HPDE6-E6E7 (cell line): ENCODE measurements at regions not wholly inside any gene's neighbourhood (a gene's known extent, or its start where the extent isn't known, plus 50 kb on each side); places are given as distances from the start of the nearest gene placed in this dataset.
A peak's percentile ranks its signal among the peaks of the same experiment; 100 is the strongest.
"Not testable (repeated sequence)": the region's sequence is repeated elsewhere in the genome, so short reads cannot be mapped to it uniquely, and the experiment has no call there.

Experiments used
- DNase-seq: peaks from one replicate; pipeline ENCODE4 v3.0.0; 2011; ENCODE audit warnings: missing footprints; ENCODE audit errors: extremely low spot score

DNA sequence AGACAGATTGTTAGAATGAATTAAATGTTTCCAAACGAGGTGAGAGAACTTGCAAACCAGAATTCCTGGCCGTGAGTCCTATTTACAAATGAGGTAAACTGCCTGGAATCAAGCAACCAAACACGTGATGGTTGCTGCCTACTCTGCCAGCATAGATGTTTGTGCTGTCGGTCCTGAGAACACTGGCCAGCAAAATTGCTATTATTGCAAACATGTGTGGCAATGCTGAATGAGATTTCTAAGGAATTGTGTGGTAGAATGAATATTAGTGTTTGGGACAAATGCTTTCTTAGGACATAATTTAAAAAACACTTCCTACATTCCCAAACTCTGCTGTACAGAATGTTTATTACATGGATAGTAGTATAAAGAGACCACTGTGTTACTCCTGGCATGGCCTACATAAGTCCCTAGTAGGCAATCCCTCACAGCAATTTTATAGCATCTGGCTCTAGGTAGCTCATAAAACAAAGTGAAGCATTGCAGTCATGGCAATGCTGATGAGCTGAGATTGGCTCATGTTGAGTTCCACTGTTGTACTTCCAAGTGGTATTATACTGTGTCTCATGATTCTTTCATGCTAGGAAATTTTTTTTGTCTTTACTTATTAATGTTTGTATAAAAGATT, 605.2 kb upstream of the EPHA5 start:
- no peak for DNase-seq

DNA sequence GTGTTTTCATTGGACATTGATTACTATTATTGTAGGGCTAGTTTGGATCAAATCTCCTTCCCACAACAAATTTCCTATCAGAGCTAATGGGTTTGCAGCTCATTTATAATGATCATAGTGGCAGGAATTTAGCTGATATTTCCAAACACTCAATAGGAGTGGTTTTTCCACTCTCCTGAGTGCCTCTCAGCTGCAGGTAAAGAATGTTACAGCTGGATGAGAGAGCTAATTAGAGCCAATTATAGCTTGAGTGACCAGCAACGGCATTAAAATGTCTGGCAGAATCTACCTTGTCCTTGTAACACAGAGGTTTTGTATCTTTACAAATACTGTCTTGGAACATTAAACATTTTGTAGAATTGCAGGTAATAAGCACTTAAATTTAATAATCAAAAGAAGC, 602.8 kb upstream of the EPHA5 start:
- DNase-seq = no peak

DNA sequence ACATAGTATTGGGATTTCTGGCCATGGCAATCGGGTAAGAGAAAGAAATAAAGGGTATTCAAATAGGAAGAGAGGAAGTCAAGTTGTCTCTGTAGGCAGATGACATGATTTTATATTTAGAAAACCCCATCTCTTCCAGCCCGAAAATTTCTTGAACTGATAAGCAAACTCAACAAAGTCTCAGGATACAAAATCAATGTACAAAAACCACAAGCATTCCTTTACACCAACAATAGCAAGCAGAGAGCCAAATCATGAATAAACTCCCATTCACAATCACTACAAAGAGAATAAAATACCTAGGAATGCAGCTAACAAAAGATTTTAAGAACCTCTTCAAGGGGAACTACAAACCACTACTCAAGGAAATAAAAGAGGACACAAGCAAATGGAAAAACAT, 600.1 kb upstream of the EPHA5 start:
- DNase-seq = not testable (repeated sequence)

DNA sequence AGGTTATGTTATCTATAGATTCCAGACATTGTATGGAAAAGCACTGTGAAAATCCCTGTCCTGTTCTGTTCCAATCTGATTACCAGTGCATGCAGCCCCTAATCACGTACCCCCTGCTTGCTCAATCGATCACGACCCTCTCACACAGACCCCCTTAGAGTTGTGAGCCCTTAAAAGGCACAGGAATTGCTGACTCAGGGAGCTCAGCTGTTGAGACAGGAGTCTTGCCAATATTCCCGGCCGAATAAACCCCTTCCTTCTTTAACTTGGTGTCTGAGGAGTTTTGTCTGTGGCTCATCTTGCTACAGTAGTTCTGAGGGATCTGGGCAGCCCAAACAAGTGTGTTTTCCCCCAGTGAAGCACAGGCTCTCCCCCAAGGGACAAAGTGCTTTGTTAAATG, 596.3 kb upstream of the EPHA5 start:
- DNase-seq = not testable (repeated sequence)

DNA sequence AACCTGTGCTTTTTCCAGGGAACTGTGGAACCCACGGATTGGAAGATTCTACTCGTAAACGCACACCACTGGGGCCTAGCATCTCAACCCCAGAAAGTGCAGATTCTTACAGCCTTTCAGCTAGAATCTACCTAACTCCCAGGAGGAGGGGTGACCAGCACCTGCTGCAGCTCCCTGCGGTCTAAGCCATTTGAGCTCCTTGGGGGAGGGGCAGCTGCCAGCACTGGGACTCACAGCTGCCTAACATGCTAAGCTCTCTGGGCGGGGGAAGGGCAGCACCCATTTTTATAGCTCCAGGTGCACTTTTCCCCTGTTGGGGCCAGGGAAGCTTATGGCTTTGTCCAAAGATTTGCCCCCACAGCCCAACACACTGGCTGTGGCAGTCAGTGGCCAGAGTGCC, 595.7 kb upstream of the EPHA5 start:
- DNase-seq = no peak

DNA sequence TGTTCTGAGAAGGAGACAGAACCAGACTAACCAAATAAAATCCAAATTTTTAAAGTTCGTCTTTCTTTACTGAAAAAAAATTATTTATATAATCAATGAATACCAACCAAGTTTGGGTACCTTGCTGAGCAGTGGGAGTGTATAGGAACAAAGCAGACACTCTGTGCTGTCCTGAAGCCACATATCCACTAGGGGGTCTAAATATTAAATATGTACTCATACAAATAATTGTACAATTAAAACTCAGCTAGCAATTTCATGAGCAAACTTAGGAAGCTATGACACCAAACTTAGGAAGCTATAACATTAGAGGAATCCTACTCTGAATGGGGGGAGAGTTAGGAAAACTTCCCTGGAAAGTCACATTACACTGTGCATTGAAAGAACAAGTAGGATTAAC, 582.0 kb upstream of the EPHA5 start:
- no peak for DNase-seq

DNA sequence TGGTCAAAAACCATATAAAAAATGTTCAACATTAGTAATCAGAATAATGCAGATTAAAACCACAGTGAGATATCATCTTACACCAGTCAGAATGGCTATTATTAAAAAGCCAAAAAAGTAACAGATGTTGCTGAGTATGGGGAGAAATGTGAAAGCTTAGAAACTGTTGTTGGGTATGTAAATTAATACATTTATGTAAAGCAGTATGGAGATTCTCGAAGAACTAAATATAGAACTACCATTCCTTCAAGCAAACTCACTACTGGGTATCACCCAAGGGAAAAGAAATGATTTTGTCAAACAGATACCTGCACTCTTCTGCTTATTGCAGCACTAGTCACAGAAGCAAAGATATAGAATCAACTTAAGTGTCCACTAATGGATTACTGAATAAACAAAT, 576.4 kb upstream of the EPHA5 start:
- DNase-seq = no peak

DNA sequence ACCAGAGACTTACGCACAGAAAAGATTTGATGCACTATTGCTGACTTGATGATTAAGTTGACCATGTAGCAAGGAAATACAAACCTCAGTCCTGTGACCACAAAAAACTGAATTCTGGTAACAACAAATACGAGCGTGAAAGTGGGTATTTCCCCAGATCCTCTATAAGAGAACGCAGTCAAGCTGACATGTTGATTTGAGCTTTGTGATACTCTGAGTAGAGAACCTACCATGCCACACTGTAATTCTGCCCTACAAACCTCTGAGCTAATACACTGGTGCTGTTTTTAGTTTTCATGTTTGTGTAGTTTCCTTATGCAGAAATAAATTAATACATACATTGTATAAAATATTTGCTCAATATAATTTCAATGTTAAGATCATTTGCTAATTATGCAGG, 565.6 kb upstream of the EPHA5 start:
- no peak for DNase-seq

DNA sequence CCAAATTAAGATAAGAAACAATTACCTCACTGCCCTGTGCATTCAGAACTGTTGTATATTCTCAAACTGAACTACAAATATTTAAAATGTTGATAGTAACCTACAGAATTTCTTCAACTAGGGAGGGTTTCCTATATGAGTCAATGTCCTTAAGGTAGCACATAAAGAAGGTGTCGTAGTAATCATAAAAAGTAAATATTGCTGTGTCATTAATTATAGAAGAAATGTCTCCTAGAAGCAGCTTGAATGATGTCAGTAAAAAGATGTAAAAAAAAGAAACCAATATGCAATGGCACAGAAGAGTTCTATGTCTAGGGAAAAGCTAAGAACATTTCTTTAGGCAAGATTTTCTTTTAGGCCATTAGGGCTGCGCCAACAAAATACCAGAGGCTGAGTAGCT, 559.6 kb upstream of the EPHA5 start:
- DNase-seq = no peak

DNA sequence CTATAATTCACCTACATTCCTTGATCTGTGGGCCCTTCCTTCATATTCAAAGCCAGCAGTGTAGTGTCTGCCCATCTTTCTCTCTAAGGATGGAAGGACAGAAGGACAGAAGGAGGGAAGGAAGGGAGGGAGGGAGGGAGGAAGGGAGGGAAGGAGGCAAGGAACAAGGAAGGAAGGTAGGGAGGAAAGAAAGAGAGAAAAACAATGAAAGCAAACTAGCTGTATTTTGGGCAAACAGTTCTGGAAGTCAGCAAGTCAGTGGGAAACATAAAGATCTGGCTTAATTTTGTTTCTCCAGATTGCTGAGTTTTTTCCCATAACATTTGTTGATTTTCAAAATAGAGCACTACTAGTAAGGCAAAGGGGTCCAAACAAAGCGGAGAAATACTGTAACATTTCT, 555.2 kb upstream of the EPHA5 start:
- no peak for DNase-seq

DNA sequence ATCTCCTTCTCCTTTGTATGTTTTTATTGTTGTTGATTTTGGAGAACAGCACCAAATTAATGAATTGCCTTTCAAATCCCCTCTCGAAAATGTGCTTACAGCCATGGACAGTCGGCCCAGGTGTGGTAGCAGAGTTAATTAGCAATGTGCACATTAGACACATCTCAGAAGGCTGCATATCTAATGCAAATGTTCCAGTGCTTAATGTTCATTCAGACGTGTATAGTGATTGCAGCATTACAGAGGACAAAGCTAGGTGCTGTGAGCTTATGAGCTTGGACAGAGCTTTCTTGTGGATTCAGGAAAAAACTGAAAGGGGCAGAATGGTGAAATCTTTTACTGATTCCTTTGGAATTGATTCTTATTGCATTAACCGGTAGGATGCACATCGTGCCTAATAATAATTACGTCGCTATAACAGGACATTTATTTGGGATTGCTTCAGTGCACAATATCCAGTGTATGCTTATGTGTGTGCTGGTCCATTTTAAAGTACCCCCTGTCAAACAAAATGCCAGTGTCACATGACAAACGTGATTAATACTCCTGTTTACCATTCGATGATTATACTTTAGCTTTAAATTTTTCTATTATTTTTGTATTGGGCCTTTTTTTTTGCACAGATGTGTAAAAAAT, 552.9 kb upstream of the EPHA5 start:
- DNase-seq = no peak

DNA sequence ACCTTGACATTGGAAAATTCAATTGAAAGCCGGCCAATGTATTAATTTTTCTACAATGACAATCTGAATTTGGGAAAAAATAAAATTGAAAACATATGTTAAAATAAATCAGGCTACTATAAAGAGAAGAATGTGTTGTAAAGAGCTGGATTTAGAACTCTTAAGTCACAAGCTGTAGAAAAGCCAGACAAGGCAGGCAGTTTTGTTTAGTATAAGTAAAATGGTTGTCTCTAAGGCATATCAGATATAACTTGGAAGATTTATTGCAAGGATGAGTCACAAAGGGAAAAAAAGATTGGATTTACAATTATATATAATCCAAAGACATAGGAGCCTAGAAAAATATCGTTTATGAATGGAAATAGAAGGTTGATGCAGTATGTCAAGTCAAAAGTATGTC, 549.1 kb upstream of the EPHA5 start:
- DNase-seq = no peak

DNA sequence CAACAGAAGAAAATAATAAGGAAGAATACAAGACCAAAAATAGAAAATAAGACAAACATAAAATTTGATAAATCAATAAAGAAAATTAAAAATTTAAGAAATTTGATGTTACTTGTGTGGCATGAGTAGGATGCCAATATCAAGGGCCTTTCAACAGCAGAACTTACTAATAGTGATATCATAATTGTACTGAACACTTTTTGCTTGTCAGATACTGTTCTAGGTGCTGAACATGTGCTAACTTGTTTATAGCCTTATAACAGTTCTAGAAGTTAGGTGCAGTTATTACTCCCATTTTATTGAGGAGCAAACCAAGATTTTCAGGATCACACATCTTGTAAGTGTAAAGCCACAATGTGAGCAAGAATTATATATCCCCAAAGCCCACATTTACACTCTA, 546.0 kb upstream of the EPHA5 start:
- no peak for DNase-seq

DNA sequence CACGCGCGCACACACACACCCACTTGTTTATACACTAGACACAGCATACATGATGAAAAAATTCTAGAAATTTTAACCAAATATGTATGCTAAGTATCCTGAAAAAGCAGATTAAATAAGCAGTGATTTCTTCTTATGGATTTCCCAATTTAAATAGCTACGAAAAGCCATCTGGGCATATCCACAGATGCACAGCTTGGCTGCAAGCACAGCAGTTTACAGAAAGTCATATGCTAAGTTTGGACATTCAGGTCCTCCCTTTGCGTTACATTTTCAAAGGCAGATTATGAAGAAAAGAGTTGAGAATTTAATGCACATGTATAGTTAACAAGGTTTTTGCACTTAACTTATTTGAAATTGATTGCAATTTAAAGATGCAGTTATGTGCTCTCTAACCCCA, 542.2 kb upstream of the EPHA5 start:
- DNase-seq = no peak

DNA sequence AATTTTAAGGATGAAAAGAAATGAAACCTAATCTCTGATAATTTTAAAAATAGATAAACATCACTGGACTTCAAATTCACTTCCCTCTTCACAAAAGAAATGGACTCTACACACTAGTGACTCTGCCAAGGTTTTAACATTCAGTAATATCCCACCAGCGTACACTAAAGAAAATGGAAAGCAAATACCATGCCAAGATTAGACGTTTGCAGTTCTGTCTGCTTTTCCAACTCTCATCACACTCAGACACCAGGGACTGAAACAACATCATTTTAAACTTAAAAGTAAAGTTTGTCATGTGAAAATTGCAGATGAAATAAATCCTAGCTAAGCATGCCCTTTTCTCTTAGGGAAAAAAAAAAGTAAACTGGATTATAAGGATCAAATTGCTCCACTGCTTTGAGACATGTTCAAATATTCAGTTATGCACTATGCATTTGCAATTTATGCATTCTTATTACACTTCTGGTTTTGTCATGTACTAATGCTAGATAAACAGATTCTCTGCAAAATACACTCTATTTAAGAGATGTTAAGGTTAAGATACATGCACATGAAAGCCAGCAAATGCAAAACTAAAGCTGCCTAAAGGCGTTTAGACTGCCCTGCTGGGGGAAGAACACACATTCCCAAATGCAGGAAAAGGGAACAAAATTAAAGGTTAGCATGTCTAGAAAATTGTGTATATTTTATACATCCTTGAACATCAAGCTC, 534.4 kb upstream of the EPHA5 start:
- DNase-seq = no peak

DNA sequence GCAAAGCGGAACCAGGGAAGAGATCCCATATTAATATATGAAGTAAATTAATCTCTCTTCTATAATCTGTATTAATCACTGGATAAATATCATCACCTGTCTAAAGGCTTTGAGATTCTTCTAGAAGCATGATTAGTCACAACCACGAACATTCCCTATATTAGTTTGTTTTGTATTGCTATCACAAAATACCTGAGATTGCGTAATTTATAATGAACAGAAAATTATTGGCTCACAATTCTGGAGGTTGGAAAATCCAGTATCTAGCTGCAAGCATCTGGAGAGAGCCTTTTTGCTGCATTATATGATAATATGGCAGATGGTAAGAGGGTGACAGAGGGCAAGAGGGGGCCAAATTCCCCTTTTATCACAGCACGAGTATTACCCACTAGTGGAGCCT, 532.6 kb upstream of the EPHA5 start:
- DNase-seq = no peak

DNA sequence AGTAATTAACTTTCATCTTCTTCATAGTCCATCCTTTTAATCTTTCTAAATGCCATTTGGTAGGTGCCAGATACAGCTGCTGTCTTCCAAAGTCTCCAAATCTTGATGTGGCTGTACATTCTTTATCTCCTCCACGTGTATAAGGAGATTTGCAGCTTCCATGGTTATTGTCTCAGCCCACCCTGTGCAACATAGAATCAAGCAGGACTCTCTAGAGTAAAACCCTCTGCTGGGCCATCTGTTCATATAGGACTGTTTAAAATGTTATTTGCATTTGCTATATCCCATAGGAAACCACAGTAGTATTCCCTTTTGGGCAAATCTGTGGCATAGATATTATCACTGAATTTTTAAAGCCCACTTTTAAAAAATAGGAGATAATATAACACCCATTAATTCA, 527.2 kb upstream of the EPHA5 start:
- no peak for DNase-seq

DNA sequence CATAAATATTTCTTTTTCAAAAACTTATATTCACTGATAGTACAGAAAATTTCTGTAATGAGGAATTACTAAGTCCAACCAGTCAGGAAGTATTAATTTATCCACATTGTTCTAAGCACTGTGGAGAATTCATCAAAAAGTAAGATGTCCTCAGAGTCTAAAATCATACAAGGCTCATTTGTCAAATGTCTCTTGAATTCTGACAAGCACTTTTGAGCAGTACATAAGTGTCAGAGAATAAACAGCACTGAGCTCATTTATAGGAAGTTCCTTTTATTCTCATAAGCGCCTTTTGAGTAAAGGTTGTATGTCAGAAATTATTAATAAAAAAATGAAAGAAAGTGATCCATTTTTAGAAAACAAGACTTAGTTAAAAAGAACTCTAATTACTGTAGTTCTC, 523.2 kb upstream of the EPHA5 start:
- DNase-seq = no peak

DNA sequence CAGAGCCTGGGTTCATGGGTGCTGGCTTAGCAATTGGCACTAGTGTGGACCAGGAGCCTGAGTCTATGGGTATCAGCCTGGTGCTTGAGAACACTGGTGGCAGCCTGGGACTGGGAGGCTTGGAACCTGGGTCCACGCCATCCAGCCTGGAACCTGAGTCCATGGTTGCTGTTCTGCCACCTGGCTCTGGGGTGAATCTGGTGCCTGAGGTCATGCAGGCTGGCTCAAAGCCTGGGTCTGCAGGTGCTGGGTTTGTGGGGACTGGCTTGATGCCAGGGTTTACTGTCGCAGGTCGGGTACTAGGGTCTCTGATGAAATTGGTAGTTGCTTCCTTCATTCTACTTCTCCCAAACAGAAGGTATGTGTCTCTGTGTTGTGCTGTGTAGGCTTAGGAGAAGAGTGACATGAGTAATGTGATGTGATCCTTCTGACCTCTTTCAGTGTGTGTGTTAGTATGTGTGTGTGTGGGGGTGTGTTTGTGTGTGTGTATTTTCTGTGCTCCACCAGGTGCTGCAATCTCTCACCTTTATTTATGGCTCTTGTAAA, 517.0 kb upstream of the EPHA5 start:
- no peak for DNase-seq

DNA sequence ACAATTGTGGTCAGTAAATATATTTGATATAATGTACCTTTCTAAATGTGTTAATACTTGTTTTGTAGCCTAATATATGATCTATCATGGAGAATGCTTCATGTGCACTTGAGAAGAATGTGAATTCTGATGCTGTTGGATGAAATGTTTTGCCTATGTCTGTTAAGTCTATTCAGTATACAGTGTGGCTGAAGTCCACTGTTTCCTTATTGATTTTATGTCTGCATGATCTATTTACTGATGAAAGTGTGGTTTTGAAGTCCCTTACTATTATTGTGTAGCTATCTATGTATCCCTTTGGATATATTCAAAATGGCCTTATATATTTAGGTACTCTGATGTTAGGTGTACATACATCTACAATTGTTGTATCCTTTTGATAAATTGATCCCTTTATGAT, 515.8 kb upstream of the EPHA5 start:
- DNase-seq = no peak

DNA sequence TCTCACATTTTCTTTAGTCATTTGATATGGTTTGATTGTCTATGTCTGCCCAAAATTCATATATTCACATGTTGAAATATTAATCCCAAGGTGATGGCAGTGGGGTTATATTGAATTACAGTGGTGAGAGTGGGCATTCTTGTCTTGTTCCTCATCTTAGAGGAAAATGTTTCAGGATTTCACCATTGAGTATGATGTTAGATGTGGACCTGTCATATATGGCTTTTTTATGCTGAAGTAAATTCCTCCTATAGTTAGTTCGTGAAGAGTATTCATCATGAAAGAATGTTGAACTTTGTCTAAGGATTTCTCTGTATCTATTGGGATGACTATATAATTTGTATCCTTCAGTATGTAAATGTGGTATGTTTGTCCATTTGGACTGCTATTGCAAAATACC, 512.3 kb upstream of the EPHA5 start:
- no peak for DNase-seq

DNA sequence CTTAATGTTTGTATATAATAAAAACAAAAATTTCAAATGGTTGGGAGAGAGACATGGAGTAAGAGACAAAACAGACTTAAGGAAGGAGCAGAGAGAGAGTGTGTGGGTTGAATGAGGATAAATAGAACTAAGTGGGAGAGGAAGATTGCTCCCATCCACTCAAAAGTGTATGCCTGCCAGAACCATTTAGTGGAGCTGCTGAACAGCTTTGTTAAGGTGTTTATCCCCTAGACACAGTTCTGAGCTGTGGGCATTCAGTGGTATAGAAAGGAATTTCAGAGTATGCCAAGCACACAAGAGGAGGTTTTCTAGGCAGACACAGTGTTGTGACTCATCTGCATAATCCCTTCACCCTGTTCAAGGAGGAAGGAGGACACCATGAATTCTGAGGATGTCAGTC, 508.6 kb upstream of the EPHA5 start:
- peak; percentile 5 for DNase-seq

DNA sequence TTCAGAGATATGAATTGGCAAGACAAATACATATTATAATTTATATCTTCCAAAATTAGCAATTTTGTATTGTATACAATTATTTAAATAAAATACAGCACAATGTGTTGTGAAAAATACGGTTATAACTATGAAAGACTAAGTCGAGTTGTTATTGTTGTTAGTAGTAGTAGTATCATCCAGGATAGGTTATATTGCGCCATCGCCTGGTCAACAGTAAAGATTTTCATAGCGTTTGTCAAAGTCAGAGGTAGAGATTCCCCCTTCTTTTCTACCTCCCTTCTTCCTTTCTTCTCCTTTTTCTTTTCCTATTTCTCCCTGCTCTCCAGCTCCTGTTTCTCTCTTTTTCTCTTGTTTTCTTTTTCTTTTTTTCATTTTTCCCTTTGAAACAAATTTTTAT, 499.1 kb upstream of the EPHA5 start:
- peak; percentile 2 for DNase-seq
